ENCODE measurements at regions not wholly inside any gene's neighbourhood (a gene's known extent, or its start where the extent isn't known, plus 50 kb on each side); places are given as distances from the start of the nearest gene placed in this dataset.

DNA sequence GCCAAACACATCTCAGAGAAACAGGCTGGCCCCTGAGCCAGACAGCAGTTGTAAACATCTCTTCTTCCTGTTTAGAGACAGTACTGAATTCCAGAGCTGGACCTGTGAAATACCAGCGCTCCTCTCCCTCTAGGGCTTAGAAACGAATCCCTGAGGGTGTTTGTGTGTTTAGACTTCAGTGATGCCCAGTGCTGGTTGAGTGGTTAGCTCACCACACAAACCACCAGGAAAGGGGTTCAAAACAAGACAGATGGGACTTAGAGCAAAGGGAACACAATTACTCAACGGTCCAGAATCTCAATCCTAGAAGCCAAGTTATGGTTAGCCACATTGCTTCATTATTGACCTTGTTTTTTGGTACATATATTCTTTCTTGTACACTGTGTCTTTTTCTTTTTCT, 108.7 kb upstream of the TMEM170B start:
- Histone ChIP-seq H3K9ac (ENCODE audit: insufficient read depth in 1 of 2, low read length in 2 of 2) (no peak overlapping the region), H3K4me3 (no peak overlapping the region), H3K9me3 (ENCODE audit: control insufficient read depth in 4 of 4, insufficient read depth in 3 of 4, low read length in 3 of 4) (no peaks in the 10 kb centered on the region), H3K36me3 (ENCODE audit: control insufficient read depth in 4 of 4, insufficient read depth in 4 of 4, low read length in 4 of 4) (no peaks in the 10 kb centered on the region), H3K27ac (ENCODE audit: low read depth in 1 of 2, low read length in 1 of 2) (peak overlapping the region; percentile 0 to 69), H3K27me3 (ENCODE audit: control insufficient read depth in 3 of 3, insufficient read depth in 3 of 3, low read length in 2 of 3) (no peaks in the 10 kb centered on the region), H3K4me1 (ENCODE audit: control insufficient read depth in 5 of 5, insufficient read depth in 5 of 5, low read length in 5 of 5) (peaks cover 0 to 41% (median 21%) of the 10 kb centered on the region in 5 donors)
- 27 to 45% methylated on average over 3 of the region's 3 CpGs for WGBS, 2 donors
- TF ChIP-seq, protein P1, sequence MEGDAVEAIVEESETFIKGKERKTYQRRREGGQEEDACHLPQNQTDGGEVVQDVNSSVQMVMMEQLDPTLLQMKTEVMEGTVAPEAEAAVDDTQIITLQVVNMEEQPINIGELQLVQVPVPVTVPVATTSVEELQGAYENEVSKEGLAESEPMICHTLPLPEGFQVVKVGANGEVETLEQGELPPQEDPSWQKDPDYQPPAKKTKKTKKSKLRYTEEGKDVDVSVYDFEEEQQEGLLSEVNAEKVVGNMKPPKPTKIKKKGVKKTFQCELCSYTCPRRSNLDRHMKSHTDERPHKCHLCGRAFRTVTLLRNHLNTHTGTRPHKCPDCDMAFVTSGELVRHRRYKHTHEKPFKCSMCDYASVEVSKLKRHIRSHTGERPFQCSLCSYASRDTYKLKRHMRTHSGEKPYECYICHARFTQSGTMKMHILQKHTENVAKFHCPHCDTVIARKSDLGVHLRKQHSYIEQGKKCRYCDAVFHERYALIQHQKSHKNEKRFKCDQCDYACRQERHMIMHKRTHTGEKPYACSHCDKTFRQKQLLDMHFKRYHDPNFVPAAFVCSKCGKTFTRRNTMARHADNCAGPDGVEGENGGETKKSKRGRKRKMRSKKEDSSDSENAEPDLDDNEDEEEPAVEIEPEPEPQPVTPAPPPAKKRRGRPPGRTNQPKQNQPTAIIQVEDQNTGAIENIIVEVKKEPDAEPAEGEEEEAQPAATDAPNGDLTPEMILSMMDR (IDR thresholded peaks at IDR 0.05; ENCODE audit: control extremely low read depth, extremely low read depth), result no peak
- ATAC-seq (ENCODE audit: insufficient read depth, low FRiP score) (no peak), DNase-seq (peak in 1 of 3 donors; percentile 46)

GRCh38 chr6:11428371-11428770, 109.2 kb upstream of the TMEM170B start:
- no peaks in the 10 kb centered on the region for H3K9me3 ChIP-seq (ENCODE audit: control insufficient read depth in 4 of 4, insufficient read depth in 3 of 4, low read length in 3 of 4)
- WGBS, 2 donors, result 36 to 63% methylated on average over 2 of the region's 2 CpGs
- ATAC-seq (ENCODE audit: insufficient read depth, low FRiP score) (no peak), DNase-seq (no peak)
- H3K27ac ChIP-seq (ENCODE audit: low read depth in 1 of 2, low read length in 1 of 2), result peak overlapping the region; percentile 41 to 87
- TF ChIP-seq, protein P1 (IDR thresholded peaks at IDR 0.05; ENCODE audit: control extremely low read depth, extremely low read depth), result no peak
- no peaks in the 10 kb centered on the region for H3K27me3 ChIP-seq (ENCODE audit: control insufficient read depth in 3 of 3, insufficient read depth in 3 of 3, low read length in 2 of 3)
- H3K36me3 ChIP-seq (ENCODE audit: control insufficient read depth in 4 of 4, insufficient read depth in 4 of 4, low read length in 4 of 4), result no peaks in the 10 kb centered on the region
- H3K4me3 ChIP-seq, result no peak overlapping the region
- no peak overlapping the region for H3K9ac ChIP-seq (ENCODE audit: insufficient read depth in 1 of 2, low read length in 2 of 2)
- peaks cover 0 to 41% (median 21%) of the 10 kb centered on the region in 5 donors for H3K4me1 ChIP-seq (ENCODE audit: control insufficient read depth in 5 of 5, insufficient read depth in 5 of 5, low read length in 5 of 5)

GRCh38 chr6:11427723-11428245, 109.8 kb upstream of the TMEM170B start:
- no peak overlapping the region for H3K4me3 ChIP-seq
- no peaks in the 10 kb centered on the region for H3K9me3 ChIP-seq (ENCODE audit: control insufficient read depth in 4 of 4, insufficient read depth in 3 of 4, low read length in 3 of 4)
- H3K27me3 ChIP-seq (ENCODE audit: control insufficient read depth in 3 of 3, insufficient read depth in 3 of 3, low read length in 2 of 3), result no peaks in the 10 kb centered on the region
- peak overlapping the region; percentile 41 to 87 for H3K27ac ChIP-seq (ENCODE audit: low read depth in 1 of 2, low read length in 1 of 2)
- no peak for DNase-seq
- H3K9ac ChIP-seq (ENCODE audit: insufficient read depth in 1 of 2, low read length in 2 of 2), result no peak overlapping the region
- H3K36me3 ChIP-seq (ENCODE audit: control insufficient read depth in 4 of 4, insufficient read depth in 4 of 4, low read length in 4 of 4), result no peaks in the 10 kb centered on the region
- TF ChIP-seq, protein P1 (IDR thresholded peaks at IDR 0.05; ENCODE audit: control extremely low read depth, extremely low read depth), result no peak
- 66 to 85% methylated on average over 10 of the region's 10 CpGs for WGBS, 2 donors
- ATAC-seq (ENCODE audit: insufficient read depth, low FRiP score), result no peak
- peaks cover 0 to 41% (median 21%) of the 10 kb centered on the region in 5 donors for H3K4me1 ChIP-seq (ENCODE audit: control insufficient read depth in 5 of 5, insufficient read depth in 5 of 5, low read length in 5 of 5)
